ENCODE measurements at regions not wholly inside any gene's neighbourhood (a gene's known extent, or its start where the extent isn't known, plus 50 kb on each side); places are given as distances from the start of the nearest gene placed in this dataset.

DNA sequence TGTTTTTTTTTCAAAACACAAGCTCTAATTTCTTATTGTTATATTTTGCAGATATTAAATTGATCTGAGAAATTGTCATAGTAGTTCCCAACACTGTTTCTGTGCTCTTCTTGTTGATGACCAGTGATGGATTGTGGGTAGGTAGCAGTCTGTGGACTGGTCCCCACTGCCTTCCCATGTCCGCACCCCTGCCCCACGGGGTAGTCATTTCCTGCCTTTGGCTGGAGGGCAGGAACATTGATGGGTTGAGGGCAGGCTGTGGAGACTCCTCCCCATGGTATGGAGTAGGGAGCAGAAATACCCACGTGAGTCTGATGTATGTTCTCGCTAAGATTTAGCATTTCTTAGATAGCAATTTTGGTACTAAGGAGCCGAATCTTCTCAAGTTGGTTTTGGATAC is 762.0 kb downstream of the CDH8 start:
- TF ChIP-seq, protein P1, sequence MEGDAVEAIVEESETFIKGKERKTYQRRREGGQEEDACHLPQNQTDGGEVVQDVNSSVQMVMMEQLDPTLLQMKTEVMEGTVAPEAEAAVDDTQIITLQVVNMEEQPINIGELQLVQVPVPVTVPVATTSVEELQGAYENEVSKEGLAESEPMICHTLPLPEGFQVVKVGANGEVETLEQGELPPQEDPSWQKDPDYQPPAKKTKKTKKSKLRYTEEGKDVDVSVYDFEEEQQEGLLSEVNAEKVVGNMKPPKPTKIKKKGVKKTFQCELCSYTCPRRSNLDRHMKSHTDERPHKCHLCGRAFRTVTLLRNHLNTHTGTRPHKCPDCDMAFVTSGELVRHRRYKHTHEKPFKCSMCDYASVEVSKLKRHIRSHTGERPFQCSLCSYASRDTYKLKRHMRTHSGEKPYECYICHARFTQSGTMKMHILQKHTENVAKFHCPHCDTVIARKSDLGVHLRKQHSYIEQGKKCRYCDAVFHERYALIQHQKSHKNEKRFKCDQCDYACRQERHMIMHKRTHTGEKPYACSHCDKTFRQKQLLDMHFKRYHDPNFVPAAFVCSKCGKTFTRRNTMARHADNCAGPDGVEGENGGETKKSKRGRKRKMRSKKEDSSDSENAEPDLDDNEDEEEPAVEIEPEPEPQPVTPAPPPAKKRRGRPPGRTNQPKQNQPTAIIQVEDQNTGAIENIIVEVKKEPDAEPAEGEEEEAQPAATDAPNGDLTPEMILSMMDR (IDR thresholded peaks at IDR 0.05; ENCODE audit: low read length) = no peak
- no peak for TF ChIP-seq EZH2 (optimal IDR thresholded peaks at IDR 0.05; ENCODE audit: low read depth, low read length)
- TF ChIP-seq EZH2phosphoT487 (IDR thresholded peaks at IDR 0.05; ENCODE audit: low read length) = no peak
